GM23248 (cell line): ENCODE measurements at regions not wholly inside any gene's neighbourhood (a gene's known extent, or its start where the extent isn't known, plus 50 kb on each side); places are given as distances from the start of the nearest gene placed in this dataset.

Experiments used
- EZH2 ChIP-seq: fragments of 200-600 bp; sonication (generic); IDR thresholded peaks from 2 replicates; pipeline ENCODE4 v1.6.1; 2018; ENCODE audit warnings: antibody characterized with exemption, mild to moderate bottlenecking; ENCODE audit not compliant: insufficient read depth, poor library complexity, severe bottlenecking
- EZH2phosphoT487 ChIP-seq: fragments of 200-600 bp; sonication (generic); IDR thresholded peaks from 2 replicates; pipeline ENCODE4 v1.6.1; 2018; ENCODE audit warnings: antibody characterized with exemption, moderate library complexity, mild to moderate bottlenecking, low read depth; ENCODE audit not compliant: insufficient read depth

DNA sequence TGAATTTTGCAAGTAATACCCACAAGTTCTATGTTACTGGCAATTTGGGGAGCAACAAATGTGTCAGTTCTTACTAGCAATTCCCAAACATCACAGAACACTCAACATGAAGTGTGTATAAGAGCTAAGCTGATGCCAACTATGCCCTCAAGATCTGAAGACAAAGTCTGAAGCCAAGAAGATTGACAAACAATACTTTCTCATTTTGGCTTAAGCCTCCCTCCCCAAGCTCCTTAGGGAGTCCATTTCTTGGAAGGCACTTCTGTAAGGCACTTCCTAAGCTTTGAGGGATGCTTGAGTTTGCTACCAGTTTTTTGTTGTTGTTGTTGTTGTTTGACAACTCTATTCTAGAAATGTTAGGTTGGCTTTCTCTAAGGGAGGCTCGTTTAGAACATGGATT, 154.4 kb upstream of the ZNF644 start:
- no peak for TF ChIP-seq EZH2phosphoT487
- no peak for TF ChIP-seq EZH2
